Transverse colon (tissue), 4 donors: ENCODE measurements at regions not wholly inside any gene's neighbourhood (a gene's known extent, or its start where the extent isn't known, plus 50 kb on each side); places are given as distances from the start of the nearest gene placed in this dataset.

ENCODE experiments used
- CTCF ChIP-seq, 5 experiments: fragments of 200-600 bp in 3 of 5; fragments of 450-650 bp in 2 of 5; sonication (generic) in 3 of 5; IDR thresholded peaks; 1 replicate in 2 of 5; 2 replicates in 3 of 5; pipeline ENCODE4 v1.5.1; 2016 to 2017; ENCODE audit warnings: antibody characterized with exemption in 5 of 5, inconsistent platforms in 3 of 5, mild to moderate bottlenecking in 2 of 5, moderate library complexity in 1 of 5
- EP300 ChIP-seq: sonication (generic); formaldehyde crosslinking; IDR thresholded peaks from one replicate; pipeline ENCODE4 v1.6.1; 2017; ENCODE audit warnings: antibody characterized with exemption, low read depth
- POLR2A ChIP-seq: fragments of 450-650 bp; IDR thresholded peaks from one replicate; pipeline ENCODE4 v1.6.1; 2016; ENCODE audit warnings: antibody characterized with exemption, mild to moderate bottlenecking, moderate library complexity
- POLR2AphosphoS5 ChIP-seq, 3 donors: sonication (generic); formaldehyde crosslinking; IDR thresholded peaks; one replicate each; pipeline ENCODE4 v1.6.1; 2016; ENCODE audit warnings: antibody characterized with exemption in 3 of 3

DNA sequence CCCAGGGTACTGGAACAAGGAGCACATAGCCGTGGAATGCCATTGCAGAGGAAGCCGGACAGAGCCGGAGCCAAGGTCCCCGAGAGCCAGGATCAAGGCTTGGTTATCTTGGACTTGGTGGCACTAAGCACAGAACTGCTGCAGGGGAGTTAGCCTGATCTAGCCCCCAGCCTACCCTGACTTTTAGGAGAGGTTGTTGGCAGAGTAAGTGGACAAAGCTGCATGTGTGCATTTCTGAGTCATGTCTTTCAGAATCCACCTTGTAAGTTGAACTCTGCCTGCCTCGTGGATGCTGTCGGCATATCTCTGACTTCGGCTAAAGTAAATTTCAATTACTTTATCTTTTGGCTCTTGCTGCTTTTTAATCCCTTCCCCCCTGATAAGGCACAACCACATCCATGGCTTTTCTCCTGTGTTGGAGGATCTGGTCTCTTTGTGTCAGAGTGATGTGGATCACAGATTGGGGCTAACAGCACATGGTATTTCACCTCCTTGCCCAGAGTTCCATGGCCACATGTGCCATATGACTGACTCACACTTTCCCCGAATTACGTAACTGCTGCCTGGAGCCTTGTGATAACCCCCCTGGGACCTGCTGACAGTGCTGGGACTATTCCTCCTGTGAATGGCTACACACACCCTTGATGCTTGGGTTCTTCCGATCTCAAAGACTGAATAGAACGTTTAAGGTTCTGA is 240.3 kb downstream of the EMP1 start:
- TF ChIP-seq CTCF (IDR thresholded peaks at IDR 0.05) (no peak), EP300 (no peak), POLR2A (no peak), POLR2AphosphoS5 (IDR thresholded peaks at IDR 0.05) (no peak)
